PFSK-1 (cell line): ENCODE measurements at regions not wholly inside any gene's neighbourhood (a gene's known extent, or its start where the extent isn't known, plus 50 kb on each side); places are given as distances from the start of the nearest gene placed in this dataset.

Experiments used
- FOXP2 ChIP-seq: optimal IDR thresholded peaks from 2 replicates; pipeline ENCODE3; 2011; ENCODE audit warnings: borderline replicate concordance, control low read depth, inconsistent platforms; ENCODE audit not compliant: insufficient read depth; ENCODE audit errors: extremely low read length, extremely low read depth
- POLR2AphosphoS5 ChIP-seq: IDR thresholded peaks from 2 replicates; pipeline ENCODE4 v1.6.1; 2012; ENCODE audit warnings: low read depth, mild to moderate bottlenecking, control low read depth, low read length, moderate library complexity
- REST ChIP-seq, 2 experiments: IDR thresholded peaks; 2 replicates each; pipeline versions ENCODE4 v1.6.1 to v1.8.0; 2011 to 2012; ENCODE audit warnings: low read depth in 2 of 2, low read length in 2 of 2, control low read depth in 1 of 2, inconsistent platforms in 1 of 2, mild to moderate bottlenecking in 1 of 2, moderate library complexity in 1 of 2; ENCODE audit not compliant: insufficient read depth in 1 of 2
- SIN3A ChIP-seq: IDR thresholded peaks from 2 replicates; pipeline ENCODE4 v1.6.1; 2012; ENCODE audit warnings: mild to moderate bottlenecking, low read length, moderate library complexity, borderline replicate concordance; ENCODE audit not compliant: insufficient read depth
- TAF1 ChIP-seq: IDR thresholded peaks from 2 replicates; pipeline ENCODE4 v1.6.1; 2012; ENCODE audit warnings: low read length, control low read depth, borderline replicate concordance; ENCODE audit not compliant: insufficient read depth

GRCh38 chr12:125492354-125493270 lies 427.4 kb downstream of the AACS start:
- TF ChIP-seq REST (IDR thresholded peaks at IDR 0.05; ENCODE audit: insufficient read depth in 1 of 2, low read depth in 2 of 2, low read length in 2 of 2) (no peak), TAF1 (no peak), POLR2AphosphoS5 (no peak), SIN3A (no peak), FOXP2 (no peak)
